Liver (tissue), 8 donors: ENCODE measurements at regions not wholly inside any gene's neighbourhood (a gene's known extent, or its start where the extent isn't known, plus 50 kb on each side); places are given as distances from the start of the nearest gene placed in this dataset.

Source experiments
- DNase-seq: peaks from one replicate; pipeline ENCODE4 v3.0.0-alpha.2; 2017; ENCODE audit warnings: low spot score
- H3K27ac ChIP-seq, 2 donors: one replicate each; pipeline ENCODE4 v1.7.0; 2013; ENCODE audit warnings: inconsistent platforms in 2 of 2, low read length in 2 of 2, control low read depth in 1 of 2, low read depth in 1 of 2, mild to moderate bottlenecking in 1 of 2
- H3K27me3 ChIP-seq, 4 donors: one replicate each; pipeline versions ENCODE4 v1.6.1 to v1.7.0; 2013; ENCODE audit warnings: low read length in 3 of 4, inconsistent platforms in 1 of 4, mild to moderate bottlenecking in 1 of 4, moderate library complexity in 1 of 4; ENCODE audit not compliant: control insufficient read depth in 4 of 4, insufficient read depth in 4 of 4
- H3K36me3 ChIP-seq, 4 donors: one replicate each; pipeline versions ENCODE4 v1.6.1 to v1.7.0; 2013; ENCODE audit warnings: low read length in 3 of 4, mild to moderate bottlenecking in 3 of 4, low read depth in 1 of 4, moderate library complexity in 1 of 4; ENCODE audit not compliant: control insufficient read depth in 4 of 4, insufficient read depth in 3 of 4
- H3K4me1 ChIP-seq, 4 donors: one replicate each; pipeline versions ENCODE4 v1.6.1 to v1.7.0; 2013; ENCODE audit warnings: low read length in 3 of 4, mild to moderate bottlenecking in 3 of 4, moderate library complexity in 1 of 4; ENCODE audit not compliant: control insufficient read depth in 4 of 4, insufficient read depth in 4 of 4
- H3K4me3 ChIP-seq, 3 donors: one replicate each; pipeline versions ENCODE4 v1.6.1 to v1.7.0; 2013; ENCODE audit warnings: low read length in 3 of 3, control low read depth in 1 of 3, low read depth in 1 of 3, mild to moderate bottlenecking in 1 of 3
- H3K9ac ChIP-seq, 2 donors: one replicate each; pipeline ENCODE4 v1.7.0; 2013; ENCODE audit warnings: low read length in 2 of 2, mild to moderate bottlenecking in 2 of 2, moderate library complexity in 2 of 2, control low read depth in 1 of 2, low read depth in 1 of 2
- H3K9me3 ChIP-seq, 4 donors: one replicate each; pipeline versions ENCODE4 v1.6.1 to v1.7.0; 2013; ENCODE audit warnings: low read length in 3 of 4; ENCODE audit not compliant: control insufficient read depth in 4 of 4
- EGR1 ChIP-seq, 2 donors: IDR thresholded peaks; 2 replicates each; pipeline ENCODE4 v1.6.1; 2016 to 2018; ENCODE audit warnings: antibody characterized with exemption in 2 of 2, low read depth in 2 of 2
- FOXA1 ChIP-seq: IDR thresholded peaks from 2 replicates; pipeline ENCODE4 v1.6.1; 2016; ENCODE audit warnings: antibody characterized with exemption
- FOXA2 ChIP-seq: IDR thresholded peaks from 2 replicates; pipeline ENCODE4 v1.6.1; 2016; ENCODE audit warnings: antibody characterized with exemption
- GABPA ChIP-seq, 2 donors: IDR thresholded peaks in 1 of 2; conservative IDR thresholded peaks in 1 of 2; 2 replicates each; pipeline ENCODE4 v1.6.1; 2016; ENCODE audit warnings: antibody characterized with exemption in 2 of 2, mild to moderate bottlenecking in 1 of 2, moderate library complexity in 1 of 2
- HNF4A ChIP-seq, 2 donors: conservative IDR thresholded peaks; 2 replicates each; pipeline ENCODE4 v1.6.1; 2016; ENCODE audit warnings: antibody characterized with exemption in 2 of 2, mild to moderate bottlenecking in 2 of 2
- HNF4G ChIP-seq: IDR thresholded peaks from 2 replicates; pipeline ENCODE4 v1.6.1; 2016; ENCODE audit warnings: antibody characterized with exemption
- JUND ChIP-seq, 2 donors: IDR thresholded peaks; 2 replicates each; pipeline ENCODE4 v1.6.1; 2016; ENCODE audit warnings: antibody characterized with exemption in 2 of 2
- NR2F2 ChIP-seq: IDR thresholded peaks from 2 replicates; pipeline ENCODE4 v1.6.1; 2016; ENCODE audit warnings: antibody characterized with exemption
- RAD21 ChIP-seq, 2 donors: IDR thresholded peaks; 2 replicates each; pipeline ENCODE4 v1.6.1; 2016; ENCODE audit warnings: antibody characterized with exemption in 2 of 2, mild to moderate bottlenecking in 2 of 2
- RXRA ChIP-seq, 2 donors: IDR thresholded peaks; 2 replicates each; pipeline ENCODE4 v1.6.1; 2017 to 2018; ENCODE audit warnings: antibody characterized with exemption in 2 of 2, mild to moderate bottlenecking in 1 of 2
- SP1 ChIP-seq: IDR thresholded peaks from 2 replicates; pipeline ENCODE4 v1.6.1; 2018; ENCODE audit warnings: antibody characterized with exemption, mild to moderate bottlenecking
- TAF1 ChIP-seq: conservative IDR thresholded peaks from 2 replicates; pipeline ENCODE4 v1.6.1; 2016; ENCODE audit warnings: antibody characterized with exemption, mild to moderate bottlenecking
- YY1 ChIP-seq: IDR thresholded peaks from 2 replicates; pipeline ENCODE4 v1.6.1; 2016; ENCODE audit warnings: antibody characterized with exemption, mild to moderate bottlenecking
- WGBS: extraction: QIAGEN DNeasy Blood & Tissue Kit; methylation state at CpG from one replicate; pipeline ENCODE4 v1.1.7; 2013; 5-methylcytosine and 5-hydroxymethylcytosine counted together
- TF ChIP-seq, protein P1 (sequence below): fragments of 150-350 bp; IDR thresholded peaks from 2 replicates; pipeline ENCODE4 v1.5.1; 2017; ENCODE audit warnings: improper control_type of control experiment, low read depth, low read length; ENCODE audit not compliant: missing input control
- TF ChIP-seq, protein P2 (sequence below): IDR thresholded peaks from 2 replicates; pipeline ENCODE4 v1.6.1; 2016; ENCODE audit warnings: antibody characterized with exemption, mild to moderate bottlenecking
- TF ChIP-seq, protein P3 (sequence below): IDR thresholded peaks from 2 replicates; pipeline ENCODE4 v1.6.1; 2016; ENCODE audit warnings: antibody characterized with exemption
- TF ChIP-seq, protein P4 (sequence below): IDR thresholded peaks from 2 replicates; pipeline ENCODE4 v1.6.1; 2016; ENCODE audit warnings: antibody characterized with exemption
- TF ChIP-seq, protein P5 (sequence below): IDR thresholded peaks from 2 replicates; pipeline ENCODE4 v1.6.1; 2016; ENCODE audit warnings: antibody characterized with exemption
- donor health status: healthy.
- donor health status: healthy.
- donor health status: healthy.
- donor health status: healthy.
- donor health status: healthy.

DNA sequence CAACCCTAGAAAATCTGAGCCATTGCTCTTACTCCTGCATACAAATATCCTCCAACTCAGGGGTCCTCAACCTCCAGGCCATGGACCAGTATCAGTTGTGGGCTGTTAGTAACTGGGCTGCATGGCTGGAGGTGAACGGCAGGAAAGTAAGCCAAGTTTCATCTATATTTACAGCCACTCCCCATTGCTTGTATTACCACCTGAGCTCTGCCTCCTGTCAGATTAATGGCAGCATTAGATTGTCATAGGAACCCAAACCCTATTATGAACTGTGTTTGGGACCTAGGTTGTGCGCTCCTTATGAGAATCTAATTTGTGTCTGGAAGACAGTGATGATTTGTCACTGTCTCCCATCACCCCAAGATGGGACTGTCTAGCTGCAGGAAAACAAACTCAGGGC is 246.5 kb upstream of the CDIN1 start:
- Histone ChIP-seq H3K36me3 (no peaks in the 10 kb centered on the region), H3K4me1 (no peaks in the 10 kb centered on the region), H3K4me3 (no peak overlapping the region), H3K9me3 (peaks cover 0 to 5% (median 3%) of the 10 kb centered on the region in 4 donors), H3K27ac (no peak overlapping the region), H3K9ac (no peak overlapping the region), H3K27me3 (no peaks in the 10 kb centered on the region)
- no peak for DNase-seq
- TF ChIP-seq HNF4G (no peak), JUND (IDR thresholded peaks at IDR 0.05) (no peak), RXRA (IDR thresholded peaks at IDR 0.05) (no peak), EGR1 (IDR thresholded peaks at IDR 0.05; ENCODE audit: low read depth in 2 of 2) (no peak), FOXA1 (no peak), TAF1 (no peak), RAD21 (IDR thresholded peaks at IDR 0.05) (no peak), FOXA2 (no peak), GABPA (IDR thresholded peaks at IDR 0.05 in 1 of 2, conservative IDR thresholded peaks at IDR 0.05 in 1 of 2) (no peak), NR2F2 (no peak), HNF4A (conservative IDR thresholded peaks at IDR 0.05) (no peak)
- TF ChIP-seq, protein P1, sequence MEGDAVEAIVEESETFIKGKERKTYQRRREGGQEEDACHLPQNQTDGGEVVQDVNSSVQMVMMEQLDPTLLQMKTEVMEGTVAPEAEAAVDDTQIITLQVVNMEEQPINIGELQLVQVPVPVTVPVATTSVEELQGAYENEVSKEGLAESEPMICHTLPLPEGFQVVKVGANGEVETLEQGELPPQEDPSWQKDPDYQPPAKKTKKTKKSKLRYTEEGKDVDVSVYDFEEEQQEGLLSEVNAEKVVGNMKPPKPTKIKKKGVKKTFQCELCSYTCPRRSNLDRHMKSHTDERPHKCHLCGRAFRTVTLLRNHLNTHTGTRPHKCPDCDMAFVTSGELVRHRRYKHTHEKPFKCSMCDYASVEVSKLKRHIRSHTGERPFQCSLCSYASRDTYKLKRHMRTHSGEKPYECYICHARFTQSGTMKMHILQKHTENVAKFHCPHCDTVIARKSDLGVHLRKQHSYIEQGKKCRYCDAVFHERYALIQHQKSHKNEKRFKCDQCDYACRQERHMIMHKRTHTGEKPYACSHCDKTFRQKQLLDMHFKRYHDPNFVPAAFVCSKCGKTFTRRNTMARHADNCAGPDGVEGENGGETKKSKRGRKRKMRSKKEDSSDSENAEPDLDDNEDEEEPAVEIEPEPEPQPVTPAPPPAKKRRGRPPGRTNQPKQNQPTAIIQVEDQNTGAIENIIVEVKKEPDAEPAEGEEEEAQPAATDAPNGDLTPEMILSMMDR, result no peak
- TF ChIP-seq, protein P2, sequence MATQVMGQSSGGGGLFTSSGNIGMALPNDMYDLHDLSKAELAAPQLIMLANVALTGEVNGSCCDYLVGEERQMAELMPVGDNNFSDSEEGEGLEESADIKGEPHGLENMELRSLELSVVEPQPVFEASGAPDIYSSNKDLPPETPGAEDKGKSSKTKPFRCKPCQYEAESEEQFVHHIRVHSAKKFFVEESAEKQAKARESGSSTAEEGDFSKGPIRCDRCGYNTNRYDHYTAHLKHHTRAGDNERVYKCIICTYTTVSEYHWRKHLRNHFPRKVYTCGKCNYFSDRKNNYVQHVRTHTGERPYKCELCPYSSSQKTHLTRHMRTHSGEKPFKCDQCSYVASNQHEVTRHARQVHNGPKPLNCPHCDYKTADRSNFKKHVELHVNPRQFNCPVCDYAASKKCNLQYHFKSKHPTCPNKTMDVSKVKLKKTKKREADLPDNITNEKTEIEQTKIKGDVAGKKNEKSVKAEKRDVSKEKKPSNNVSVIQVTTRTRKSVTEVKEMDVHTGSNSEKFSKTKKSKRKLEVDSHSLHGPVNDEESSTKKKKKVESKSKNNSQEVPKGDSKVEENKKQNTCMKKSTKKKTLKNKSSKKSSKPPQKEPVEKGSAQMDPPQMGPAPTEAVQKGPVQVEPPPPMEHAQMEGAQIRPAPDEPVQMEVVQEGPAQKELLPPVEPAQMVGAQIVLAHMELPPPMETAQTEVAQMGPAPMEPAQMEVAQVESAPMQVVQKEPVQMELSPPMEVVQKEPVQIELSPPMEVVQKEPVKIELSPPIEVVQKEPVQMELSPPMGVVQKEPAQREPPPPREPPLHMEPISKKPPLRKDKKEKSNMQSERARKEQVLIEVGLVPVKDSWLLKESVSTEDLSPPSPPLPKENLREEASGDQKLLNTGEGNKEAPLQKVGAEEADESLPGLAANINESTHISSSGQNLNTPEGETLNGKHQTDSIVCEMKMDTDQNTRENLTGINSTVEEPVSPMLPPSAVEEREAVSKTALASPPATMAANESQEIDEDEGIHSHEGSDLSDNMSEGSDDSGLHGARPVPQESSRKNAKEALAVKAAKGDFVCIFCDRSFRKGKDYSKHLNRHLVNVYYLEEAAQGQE, result no peak
- TF ChIP-seq, protein P3, sequence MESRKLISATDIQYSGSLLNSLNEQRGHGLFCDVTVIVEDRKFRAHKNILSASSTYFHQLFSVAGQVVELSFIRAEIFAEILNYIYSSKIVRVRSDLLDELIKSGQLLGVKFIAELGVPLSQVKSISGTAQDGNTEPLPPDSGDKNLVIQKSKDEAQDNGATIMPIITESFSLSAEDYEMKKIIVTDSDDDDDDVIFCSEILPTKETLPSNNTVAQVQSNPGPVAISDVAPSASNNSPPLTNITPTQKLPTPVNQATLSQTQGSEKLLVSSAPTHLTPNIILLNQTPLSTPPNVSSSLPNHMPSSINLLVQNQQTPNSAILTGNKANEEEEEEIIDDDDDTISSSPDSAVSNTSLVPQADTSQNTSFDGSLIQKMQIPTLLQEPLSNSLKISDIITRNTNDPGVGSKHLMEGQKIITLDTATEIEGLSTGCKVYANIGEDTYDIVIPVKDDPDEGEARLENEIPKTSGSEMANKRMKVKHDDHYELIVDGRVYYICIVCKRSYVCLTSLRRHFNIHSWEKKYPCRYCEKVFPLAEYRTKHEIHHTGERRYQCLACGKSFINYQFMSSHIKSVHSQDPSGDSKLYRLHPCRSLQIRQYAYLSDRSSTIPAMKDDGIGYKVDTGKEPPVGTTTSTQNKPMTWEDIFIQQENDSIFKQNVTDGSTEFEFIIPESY, result no peak
- 90% methylated on average over 2 of the region's 2 CpGs for WGBS

DNA sequence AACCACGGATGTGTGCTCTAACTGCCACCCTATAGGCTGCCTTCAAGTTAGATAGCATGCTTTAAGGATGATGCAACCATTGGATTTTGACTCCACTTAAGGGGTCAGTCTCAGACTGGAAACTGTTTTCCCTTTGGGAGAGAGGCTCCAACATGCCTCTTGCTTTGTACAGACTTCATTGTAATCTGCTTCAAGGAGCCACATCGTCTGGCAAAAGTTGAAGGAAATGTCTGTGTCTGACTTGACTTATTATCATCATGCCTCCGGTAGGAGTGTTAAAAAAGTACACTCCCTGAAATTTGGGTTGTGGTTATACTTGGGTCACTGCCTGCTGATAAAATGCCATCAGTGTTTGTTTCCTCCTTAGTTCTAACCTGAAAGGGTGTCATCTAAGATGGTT is 245.4 kb upstream of the CDIN1 start:
- WGBS, result 27% methylated on average over 3 of the region's 3 CpGs
- Histone ChIP-seq H3K36me3 (no peaks in the 10 kb centered on the region), H3K27ac (no peak overlapping the region), H3K9ac (no peak overlapping the region), H3K27me3 (no peaks in the 10 kb centered on the region), H3K9me3 (peaks cover 0 to 2% (median 0%) of the 10 kb centered on the region in 4 donors), H3K4me3 (no peak overlapping the region), H3K4me1 (no peaks in the 10 kb centered on the region)
- no peak for DNase-seq
- no peak for TF ChIP-seq EGR1 (IDR thresholded peaks at IDR 0.05; ENCODE audit: low read depth in 2 of 2)
- TF ChIP-seq, protein P4, sequence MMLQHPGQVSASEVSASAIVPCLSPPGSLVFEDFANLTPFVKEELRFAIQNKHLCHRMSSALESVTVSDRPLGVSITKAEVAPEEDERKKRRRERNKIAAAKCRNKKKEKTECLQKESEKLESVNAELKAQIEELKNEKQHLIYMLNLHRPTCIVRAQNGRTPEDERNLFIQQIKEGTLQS, result no peak
- no peak for TF ChIP-seq HNF4G
- no peak for TF ChIP-seq TAF1
- no peak for TF ChIP-seq GABPA (IDR thresholded peaks at IDR 0.05 in 1 of 2, conservative IDR thresholded peaks at IDR 0.05 in 1 of 2)
- TF ChIP-seq, protein P2, result no peak
- no peak for TF ChIP-seq HNF4A (conservative IDR thresholded peaks at IDR 0.05)
- no peak for TF ChIP-seq YY1
- no peak for TF ChIP-seq SP1
- no peak for TF ChIP-seq FOXA2
- TF ChIP-seq, protein P5, sequence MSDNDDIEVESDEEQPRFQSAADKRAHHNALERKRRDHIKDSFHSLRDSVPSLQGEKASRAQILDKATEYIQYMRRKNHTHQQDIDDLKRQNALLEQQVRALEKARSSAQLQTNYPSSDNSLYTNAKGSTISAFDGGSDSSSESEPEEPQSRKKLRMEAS, result no peak
- TF ChIP-seq, protein P3, result no peak
- TF ChIP-seq RXRA (IDR thresholded peaks at IDR 0.05), result no peak
- no peak for TF ChIP-seq FOXA1
